ENCODE measurements at regions not wholly inside any gene's neighbourhood (a gene's known extent, or its start where the extent isn't known, plus 50 kb on each side); places are given as distances from the start of the nearest gene placed in this dataset.

DNA sequence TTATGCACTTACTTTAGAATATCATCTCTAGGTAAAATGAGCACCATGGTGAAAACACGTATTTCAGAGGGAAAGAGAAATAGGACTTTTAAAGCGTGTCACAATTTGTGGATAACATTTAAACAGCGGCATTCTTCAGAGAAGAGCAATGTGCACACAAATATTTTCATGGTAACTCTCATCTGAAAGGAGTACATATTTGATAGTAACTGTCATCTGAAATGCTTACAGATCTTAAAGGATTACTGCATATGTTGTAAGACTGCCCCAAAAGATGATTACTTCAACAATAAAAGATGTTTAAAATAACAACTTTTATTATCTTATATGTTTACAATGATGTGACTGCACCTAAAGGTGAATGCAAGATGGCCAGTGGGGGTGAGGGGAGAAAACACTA lies 408.8 kb downstream of the PLA2G4A start:
- DNase-seq: no peak

DNA sequence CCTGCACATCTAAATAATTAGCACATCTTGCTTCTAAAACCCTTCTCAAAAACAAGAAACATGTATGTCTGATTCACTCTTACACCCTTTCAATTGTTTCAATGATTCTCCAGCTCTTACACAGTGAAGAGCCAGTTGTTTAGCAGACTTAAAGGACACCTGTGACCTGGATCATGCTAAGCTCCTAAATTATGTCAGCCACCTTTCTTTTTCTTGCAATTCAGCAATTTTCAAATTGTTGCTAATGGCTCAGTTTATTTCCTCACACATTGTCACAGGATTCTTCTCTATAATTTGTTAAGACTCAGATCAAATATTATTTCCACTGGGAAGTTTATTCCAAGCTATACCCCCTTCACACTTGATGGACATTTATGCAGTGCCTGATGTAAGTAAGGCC lies 413.2 kb downstream of the PLA2G4A start:
- no peak for DNase-seq

DNA sequence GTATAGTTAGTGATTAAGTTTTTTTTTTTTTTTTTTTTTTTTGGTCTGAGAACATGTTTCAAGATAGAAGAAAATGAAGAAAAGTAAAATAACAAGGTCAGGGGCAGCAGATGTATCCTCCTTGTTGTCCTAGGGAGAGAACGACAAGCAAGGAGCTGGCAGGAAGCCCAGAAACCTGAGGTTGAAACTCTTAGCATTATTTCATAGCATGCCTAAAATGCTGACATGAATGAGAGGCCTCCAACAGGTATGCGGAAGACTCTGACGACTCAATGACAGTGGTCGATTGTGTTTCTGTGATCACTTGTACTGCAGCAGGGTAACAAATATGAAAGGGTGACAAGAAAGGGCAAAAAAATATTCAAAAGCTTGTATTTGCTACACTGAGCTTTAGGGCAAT lies 415.9 kb downstream of the PLA2G4A start:
- DNase-seq: no peak

DNA sequence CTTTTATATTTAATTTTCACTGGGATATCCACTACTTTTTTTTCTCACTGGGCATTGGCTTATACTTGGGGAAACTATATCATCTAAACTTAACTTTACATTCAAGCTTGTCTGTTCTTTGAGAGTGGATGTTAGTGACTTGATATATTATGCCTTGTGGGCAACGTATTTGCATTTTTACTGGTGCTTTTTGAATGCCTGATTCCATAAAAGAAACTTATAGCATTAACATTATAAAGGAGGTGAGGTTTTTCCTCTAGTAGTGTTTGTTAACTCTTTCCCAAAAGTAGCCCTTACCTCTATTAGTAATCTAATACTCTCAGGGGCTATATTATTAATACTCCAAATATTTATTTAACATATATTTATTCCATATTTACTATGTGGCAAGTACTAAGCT lies 416.5 kb downstream of the PLA2G4A start:
- no peak for DNase-seq

DNA sequence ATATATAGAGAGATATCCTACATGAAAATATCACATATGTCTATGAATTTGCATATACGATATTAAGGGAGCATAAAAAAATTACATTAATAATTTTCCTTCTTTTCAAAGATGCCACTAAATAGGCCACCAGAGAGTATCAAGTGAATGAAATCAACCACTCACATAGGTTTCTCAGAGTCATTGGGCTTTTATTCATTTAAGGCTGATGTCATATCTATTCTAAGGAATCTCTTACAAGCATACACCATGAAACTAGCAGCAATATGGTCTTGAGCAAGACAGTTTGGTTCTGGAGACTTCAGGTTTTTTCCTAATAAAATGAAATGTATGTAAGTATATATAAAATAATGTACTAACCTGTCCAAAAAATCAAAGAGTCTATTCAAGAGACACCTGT lies 420.4 kb downstream of the PLA2G4A start:
- DNase-seq: no peak

DNA sequence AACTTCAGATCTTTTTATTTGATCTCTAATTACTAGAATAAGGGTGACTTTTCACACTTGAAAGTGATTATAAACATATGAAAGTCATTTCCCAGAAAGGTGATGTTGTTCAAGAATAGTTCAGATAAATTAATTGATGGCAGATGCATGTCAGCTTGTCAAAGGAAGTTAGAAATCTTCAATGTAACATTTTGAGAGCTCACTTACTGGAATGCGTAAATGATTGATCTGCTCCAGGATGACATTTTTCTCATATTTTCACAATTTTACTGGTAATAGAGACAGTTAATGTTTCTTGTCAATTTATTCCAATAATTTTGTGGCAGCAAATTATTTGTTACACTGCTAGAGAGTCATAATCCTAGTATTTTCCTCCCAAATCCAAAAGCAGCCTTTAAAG lies 424.2 kb downstream of the PLA2G4A start:
- DNase-seq: no peak

DNA sequence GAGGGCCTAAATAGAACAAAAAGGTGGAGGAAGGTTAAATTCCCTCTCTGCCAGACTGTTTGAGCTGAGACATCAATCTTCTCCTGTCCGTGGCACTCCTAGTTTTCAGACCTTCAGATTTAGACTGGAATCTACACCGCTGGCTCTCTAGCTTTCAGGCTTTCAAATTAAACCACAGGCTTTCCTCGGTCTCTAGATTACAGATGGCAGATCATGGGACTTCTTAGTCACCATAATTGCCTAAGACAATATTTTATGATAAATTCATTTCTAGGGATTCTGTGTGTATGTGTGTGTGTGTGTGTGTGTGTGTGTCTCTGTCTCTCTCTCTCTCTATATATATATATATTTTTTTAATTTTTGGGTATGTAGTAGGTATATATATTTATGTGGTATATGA lies 428.7 kb downstream of the PLA2G4A start:
- no peak for DNase-seq

DNA sequence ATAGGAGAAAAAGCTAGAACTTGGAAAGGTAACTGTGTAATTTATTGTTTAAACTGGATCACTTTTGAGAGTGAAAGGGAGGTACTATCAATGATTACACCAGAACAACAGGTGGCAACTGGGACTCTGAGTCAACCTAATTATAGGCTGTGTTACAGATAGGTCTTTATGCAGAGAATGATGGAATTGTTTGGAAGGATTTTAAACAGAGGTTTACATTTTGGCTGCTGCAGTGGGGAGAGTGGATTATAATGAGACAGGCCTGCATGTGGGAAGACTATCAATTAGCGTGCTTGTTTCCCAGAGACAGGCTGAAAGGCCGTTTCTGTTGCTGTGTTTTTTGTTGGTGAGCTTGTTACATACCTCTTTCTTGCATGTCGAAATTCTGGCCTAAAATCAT lies 432.9 kb downstream of the PLA2G4A start:
- no peak for DNase-seq

DNA sequence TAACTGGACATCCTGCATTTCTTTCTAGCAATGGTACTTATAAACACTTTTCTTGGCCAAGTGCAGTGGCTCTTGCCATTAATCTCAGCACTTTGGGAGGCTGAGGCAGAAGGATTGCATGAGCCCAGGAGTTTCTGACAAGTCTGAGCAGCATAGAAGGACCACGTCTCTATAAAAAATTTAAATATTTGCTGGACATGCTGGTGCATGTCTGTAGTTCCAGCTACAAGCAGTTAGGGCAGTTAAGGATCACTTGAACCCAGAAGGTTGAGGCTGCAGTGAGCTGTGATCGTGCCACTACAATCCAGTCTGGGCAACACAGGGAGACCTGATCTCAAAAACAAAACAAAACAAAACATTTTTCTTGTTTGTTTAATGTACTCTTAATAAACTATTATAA lies 434.0 kb downstream of the PLA2G4A start:
- no peak for DNase-seq

DNA sequence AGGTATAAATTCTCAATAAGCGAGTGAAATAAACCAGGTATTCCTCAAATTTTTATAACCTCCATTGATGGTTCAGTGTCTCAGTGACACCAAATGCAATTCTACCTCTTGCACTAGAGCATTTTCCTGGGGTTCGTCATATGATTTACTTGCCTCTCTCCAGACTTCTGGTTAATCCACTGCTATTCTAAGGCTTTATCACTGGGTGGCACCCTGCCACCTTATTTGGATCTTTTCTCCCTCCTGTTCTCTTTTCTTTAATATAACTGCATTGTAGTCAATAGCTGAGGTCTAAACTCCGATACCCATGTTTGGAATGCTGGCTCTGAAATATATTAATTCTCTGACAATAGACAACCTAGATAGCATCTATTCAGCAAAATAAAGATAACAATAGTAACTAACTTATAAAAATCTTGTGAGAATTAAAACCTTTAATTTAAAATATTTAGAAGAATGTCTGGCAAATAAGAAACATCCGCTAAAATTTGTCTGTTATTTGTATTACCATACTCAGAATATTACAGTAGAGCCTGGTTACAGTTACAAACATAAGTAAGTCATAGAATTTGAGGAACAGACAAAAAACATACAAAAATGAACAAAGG lies 436.4 kb downstream of the PLA2G4A start:
- DNase-seq: no peak

DNA sequence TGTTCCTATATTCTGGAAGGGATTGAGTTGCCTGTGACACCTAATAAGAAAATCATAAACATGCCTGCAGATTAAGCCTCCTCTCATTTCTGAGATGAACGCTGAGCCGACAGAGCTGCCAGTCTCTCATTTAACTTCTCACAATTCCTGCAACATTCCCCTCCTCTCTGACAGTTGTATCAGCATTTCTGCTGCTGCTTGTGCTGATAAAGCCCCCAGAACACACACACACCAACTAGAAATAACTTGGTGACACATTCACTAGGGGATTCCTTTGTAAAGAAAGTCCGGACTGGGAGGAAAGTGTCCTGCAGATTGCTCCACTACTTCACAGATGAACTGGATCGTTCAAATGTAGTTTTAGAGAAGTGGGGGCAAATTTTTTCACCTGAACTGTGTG lies 437.3 kb downstream of the PLA2G4A start:
- DNase-seq: no peak

DNA sequence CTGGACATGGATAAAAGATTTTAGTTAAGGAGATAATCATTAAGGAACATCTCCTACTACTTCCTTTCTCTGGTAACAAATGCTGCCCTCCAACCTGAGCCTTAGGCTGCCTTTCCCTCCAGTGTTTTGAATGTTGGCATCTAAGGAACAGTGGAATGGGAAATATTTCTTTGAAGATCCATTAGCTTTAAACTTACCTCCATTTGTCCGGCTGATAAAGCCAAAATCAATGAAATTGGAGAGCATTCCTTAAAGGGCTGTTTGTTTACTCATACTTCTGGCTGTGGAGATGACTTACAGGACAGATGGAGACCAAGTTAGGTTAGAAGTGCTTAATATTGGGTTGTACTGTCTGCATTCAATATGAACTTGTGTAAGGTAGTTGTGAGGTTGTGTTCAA lies 439.1 kb downstream of the PLA2G4A start:
- DNase-seq: no peak

DNA sequence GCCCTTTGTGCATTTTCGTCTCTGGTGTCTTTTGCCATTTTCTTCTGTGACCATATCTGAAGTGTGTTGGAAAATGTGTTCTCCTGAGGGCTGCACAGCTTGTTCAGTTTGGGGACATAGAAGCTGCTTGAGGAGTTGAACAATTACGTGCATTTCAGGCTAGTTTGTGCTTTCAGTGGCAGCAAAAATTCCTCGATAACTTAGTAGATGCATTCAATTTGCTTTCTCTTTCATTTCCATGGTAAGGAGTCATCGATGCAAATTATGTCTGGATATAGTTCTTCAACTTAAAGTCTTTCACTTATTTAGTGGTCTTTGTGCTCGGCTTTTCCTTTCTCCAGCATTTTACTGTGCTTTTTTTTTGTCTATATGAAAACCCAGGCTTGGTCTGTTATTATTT lies 441.5 kb downstream of the PLA2G4A start:
- DNase-seq: no peak

DNA sequence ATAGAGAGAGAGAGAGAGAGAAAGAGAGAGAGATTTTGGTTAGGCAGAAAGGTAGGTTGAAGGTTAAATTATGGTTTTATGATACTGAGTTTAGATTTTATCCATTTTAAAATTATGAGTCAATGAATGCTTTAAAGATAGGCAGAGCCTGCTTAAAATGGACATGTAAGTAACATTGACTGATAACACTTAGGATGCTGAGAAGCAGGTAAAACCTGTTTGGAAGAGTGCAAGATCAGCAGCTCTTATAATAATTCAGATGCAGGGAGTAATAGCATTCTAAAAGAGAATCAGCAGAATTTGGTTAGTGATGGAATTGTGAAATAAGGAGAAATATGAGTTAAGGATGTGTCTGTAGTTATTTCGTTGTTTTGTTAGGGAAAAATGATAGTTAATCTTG lies 446.6 kb downstream of the PLA2G4A start:
- no peak for DNase-seq

DNA sequence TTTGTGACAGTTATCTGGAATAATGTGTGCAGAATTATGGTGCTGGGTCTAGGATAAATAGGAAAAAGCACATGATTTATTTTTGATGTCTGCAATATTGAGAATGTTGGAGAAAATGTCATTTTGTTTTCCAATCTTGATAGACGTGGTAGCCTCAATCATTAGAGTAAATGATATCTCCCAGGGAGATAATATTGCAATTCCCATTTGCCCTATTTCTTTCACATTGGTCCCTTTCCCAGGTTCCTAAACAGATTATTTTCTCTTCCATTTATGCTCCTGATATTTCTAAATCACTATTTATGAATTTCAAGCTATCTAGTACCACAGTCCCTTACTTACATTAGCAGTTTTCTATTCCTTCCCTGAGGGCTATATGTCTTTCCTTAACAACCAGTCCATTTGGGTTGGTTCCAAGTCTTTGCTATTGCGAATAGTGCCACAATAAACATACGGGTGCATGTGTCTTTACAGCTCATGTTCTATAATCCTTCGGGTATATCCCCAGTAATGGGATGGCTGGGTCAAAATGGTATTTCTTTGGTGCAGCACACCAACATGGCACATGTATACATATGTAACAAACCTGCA lies 447.3 kb downstream of the PLA2G4A start:
- DNase-seq: no peak

DNA sequence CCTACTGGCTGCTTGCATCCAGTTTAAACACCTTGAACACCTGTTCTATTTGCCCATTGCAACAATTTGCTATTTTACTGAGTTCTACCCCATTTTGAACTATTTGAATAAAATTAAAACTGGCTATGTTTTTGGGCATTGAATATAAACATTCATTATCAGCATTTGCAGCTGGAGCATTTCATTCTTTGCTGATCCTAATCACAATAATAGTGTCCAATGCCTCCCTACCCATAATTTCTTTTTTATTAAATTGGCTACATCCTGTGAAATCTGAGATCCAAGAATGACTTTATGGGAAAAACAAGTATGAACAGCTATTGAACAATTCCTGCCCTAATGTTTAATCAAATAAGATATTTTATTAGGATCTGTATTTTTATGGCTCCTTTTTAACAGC lies 447.9 kb downstream of the PLA2G4A start:
- DNase-seq: no peak

DNA sequence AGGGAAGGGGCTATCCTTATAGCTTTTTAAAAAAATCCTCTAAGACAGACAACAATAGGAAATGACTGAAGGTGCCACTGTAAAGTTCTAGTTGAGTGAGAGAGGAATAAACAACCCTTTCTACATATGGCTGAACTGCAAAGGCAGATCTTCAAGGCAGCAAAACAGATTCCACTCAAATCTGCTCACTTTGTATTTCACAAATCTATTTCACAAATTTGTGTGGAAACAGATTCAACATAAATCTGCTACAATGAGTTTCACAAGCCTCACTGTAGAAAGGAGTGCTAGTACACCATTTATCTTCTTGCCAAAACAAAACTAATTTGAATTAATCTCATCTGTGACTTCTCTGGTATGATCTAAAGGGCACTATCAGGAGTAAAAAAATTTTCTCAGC lies 451.3 kb downstream of the PLA2G4A start:
- DNase-seq: no peak

DNA sequence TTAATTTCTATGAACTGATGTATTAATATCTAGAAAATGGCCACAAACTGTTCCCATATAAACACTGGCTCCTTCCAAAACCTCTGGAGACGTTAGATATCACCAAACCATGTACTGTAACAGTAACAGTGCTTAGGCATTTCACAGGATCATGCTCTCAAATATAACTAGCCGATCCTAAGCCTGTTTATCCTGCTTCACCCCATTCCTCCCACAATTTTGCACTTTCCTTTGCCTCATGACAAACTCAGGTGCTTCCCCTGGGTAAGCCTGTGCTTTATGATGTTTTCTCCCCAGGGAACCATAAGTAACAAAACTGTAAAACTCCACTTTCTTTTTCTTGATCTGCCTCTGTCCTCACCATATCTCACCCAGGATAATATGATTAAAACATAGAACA lies 452.3 kb downstream of the PLA2G4A start:
- no peak for DNase-seq

DNA sequence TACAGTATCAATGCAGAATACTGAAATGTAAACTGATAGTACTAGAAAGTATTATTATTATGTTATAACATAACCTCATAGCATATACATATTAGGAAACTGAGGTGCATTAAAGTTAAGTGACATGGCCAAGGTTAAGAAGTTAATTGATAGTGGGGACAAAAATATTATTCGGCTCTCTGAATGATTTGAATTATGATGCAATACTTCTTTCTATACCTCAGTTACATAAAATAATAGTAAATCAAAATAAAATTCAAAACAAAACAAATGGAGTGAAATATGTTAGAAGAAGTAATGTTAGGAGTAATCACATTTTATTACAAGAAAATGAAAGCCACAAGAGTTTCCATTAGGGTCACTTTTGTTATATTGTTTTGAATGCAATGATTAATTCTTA lies 455.2 kb downstream of the PLA2G4A start:
- no peak for DNase-seq

DNA sequence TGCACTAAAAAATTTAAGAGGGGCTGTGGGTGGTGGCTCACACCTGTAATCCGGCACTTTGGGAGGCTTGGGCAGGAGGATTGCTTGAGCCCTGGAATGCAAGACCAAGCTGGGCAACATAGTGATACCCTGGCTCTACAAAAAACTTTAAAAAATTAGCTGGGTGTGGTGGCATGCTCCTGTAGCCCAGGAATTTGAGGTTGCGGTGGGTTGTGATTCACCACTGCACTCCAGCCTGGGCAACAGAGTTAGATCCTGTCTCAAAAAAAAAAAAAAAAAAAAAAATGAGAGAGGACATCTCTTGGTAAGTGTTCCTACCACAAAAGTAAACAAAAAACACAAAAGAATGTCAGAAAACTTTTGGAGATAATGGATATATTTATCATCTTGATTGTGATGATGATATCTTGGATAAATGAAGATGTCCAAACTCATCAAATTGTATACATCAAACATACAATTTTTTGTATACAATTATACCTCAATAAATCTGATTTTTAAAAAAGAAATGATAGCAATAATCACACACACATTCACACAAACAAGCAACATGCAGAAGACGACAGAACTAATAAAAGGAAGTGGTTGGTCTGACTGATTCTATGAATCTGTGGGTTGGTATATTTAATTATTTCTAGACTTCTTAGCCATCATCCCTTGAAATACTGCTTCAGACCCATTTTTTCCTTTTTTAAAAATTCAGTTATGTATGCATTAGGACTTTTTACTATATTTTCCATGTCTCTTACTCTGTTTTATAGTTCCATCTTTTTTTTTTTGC lies 465.9 kb downstream of the PLA2G4A start:
- no peak for DNase-seq

DNA sequence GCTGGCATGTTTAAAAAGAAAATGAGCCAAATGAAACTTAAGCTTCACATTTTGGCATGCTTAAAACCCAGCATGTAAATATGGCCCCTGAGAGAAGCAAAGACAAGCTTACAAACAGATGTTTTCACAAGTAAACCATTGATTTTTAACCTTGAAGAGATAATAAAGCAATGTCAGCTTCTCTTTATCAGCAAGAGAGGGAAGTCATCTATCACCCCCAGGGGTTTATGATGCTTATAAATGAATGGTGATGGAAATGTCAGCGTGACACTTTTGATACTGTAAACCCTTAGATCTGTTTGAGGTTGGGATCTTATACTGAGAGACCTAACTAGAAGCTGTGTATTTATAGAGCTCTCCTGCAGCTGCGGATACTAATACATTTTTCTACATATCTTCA lies 471.3 kb downstream of the PLA2G4A start:
- no peak for DNase-seq

DNA sequence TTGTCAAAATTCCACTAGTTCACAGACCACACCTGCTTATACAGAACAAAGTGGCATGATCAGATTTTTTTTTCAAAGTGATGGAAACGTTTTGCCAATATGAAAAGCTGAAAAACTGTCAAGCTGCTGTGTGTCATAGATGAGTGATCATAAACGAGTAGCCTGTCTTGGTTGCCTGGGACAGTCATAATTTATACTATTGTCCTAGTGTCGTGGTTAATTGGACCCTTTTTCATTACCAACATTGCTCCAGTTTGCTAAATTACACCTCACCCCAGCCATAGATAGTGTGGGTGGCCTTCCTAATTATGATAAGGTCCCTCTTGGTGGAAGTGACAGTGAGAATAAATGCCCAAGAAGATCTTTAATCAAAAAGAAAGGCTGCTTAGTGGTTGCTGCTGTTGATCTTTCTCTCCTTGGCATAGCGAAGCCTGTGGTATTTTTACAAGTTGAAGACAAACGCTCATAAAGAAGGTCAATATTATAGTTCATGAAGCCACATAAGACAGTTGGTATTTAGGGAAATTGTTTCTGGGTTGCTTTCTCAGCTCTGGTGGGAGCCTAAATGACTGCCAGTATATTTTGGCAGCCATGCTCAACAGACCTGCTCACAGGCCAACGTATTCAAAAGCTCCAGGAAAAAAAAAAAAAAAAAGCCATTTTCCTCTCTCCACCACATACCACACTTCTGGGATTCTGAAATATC lies 478.1 kb downstream of the PLA2G4A start:
- no peak for DNase-seq

DNA sequence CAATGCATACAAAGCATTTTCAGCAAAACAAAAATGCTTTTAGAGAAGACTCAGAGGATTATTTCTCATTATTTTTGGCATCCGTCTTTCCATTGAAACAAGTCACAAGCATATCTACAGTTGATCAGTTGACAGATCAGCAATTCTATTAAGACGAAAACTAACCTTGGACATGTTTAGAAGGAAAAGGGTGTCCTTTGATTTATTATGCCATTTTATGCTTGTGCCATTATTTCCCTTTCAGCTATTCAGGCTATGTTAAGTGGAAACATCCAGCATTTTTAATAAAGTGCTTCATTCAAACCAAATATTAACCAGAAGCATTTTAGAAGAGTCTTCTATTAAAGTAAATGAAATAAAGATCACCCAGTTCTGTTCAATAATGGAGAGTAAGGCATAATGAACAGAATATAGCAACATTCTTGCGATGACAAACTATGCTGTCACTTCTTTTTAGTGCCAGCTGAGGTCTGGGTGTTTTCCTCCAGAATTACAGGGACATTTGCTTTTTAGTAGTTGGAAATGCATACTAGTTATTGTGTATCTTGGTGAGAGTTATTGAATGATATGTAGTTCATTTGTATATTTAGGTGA lies 481.4 kb downstream of the PLA2G4A start:
- DNase-seq: no peak

DNA sequence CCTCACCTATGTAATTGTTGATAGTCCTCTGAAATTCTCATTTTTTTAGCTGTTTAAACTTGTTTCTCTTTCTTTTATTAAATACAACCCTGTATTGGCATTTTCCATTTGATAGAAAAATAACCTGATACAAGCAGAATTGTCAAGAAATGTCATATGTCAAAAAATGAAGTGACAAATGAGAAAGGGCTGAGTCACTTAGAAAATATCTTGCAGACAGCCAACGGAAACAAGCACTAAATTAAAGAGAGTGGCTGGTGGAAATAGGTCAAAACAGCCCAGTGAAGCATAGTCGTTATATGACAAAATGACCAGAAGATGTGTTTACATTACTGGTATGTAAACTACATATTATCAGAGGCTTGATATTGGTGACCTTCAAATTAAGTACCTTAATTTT lies 484.4 kb downstream of the PLA2G4A start:
- DNase-seq: no peak
